SK-N-SH (cell line): ENCODE measurements at regions not wholly inside any gene's neighbourhood (a gene's known extent, or its start where the extent isn't known, plus 50 kb on each side); places are given as distances from the start of the nearest gene placed in this dataset.

Source experiments
- CTCF ChIA-PET: fragments of 300-600, 350-600 bp; formaldehyde crosslinking; extraction: SDS; loops from one replicate; lab custom pipeline; 2021; lab: Yijun Ruan, JAX
- POLR2A ChIA-PET: fragments of 350-600 bp; sonication (Branson Sonifier 250); formaldehyde crosslinking; extraction: SDS; loops from one replicate; lab custom pipeline; 2020; ENCODE audit warnings: antibody characterized with exemption, inconsistent platforms; lab: Yijun Ruan, JAX
- DNase-seq: peaks from one replicate; pipeline ENCODE4 v3.0.0; 2012
- H2AFZ ChIP-seq: fragments of 200-600 bp; sonication (generic); 2 replicates; pipeline ENCODE4 v1.8.1; 2016; ENCODE audit warnings: antibody characterized with exemption, mild to moderate bottlenecking, low read depth
- H3F3A ChIP-seq: fragments of 200-600 bp; sonication (generic); replicated peaks from 2 replicates; pipeline ENCODE3; 2016; ENCODE audit warnings: antibody characterized with exemption, mild to moderate bottlenecking; ENCODE audit not compliant: insufficient read depth
- H3K27ac ChIP-seq, 2 experiments: fragments of 200-500 bp in 1 of 2; fragments of 200-600 bp in 1 of 2; sonication (Bioruptor generic) in 1 of 2; sonication (generic), shearing (Covaris generic) in 1 of 2; 2 replicates each; pipeline versions ENCODE4 v1.5.1 to v1.6.1; 2014 to 2016; ENCODE audit warnings: low read depth in 2 of 2, inconsistent platforms in 1 of 2, low read length in 1 of 2, mild to moderate bottlenecking in 1 of 2, mixed read lengths in 1 of 2
- H3K27me3 ChIP-seq: fragments of 200-600 bp; sonication (generic), shearing (Covaris generic); 2 replicates; pipeline ENCODE4 v1.6.1; 2016; ENCODE audit warnings: mixed run types; ENCODE audit not compliant: insufficient read depth
- H3K36me3 ChIP-seq, 2 experiments: fragments of 200-500 bp in 1 of 2; fragments of 200-600 bp in 1 of 2; sonication (Bioruptor generic) in 1 of 2; sonication (generic) in 1 of 2; replicated peaks in 1 of 2; 2 replicates each; pipeline versions ENCODE3 to v1.5.1; 2014 to 2016; ENCODE audit warnings: low read length in 1 of 2, mild to moderate bottlenecking in 1 of 2; ENCODE audit not compliant: insufficient read depth in 2 of 2, control insufficient read depth in 1 of 2
- H3K4me1 ChIP-seq, 2 experiments: fragments of 200-500 bp in 1 of 2; fragments of 200-600 bp in 1 of 2; sonication (Bioruptor generic) in 1 of 2; sonication (generic), shearing (Covaris generic) in 1 of 2; 2 replicates each; pipeline versions ENCODE4 v1.5.1 to v1.6.1; 2014 to 2016; ENCODE audit warnings: low read depth in 1 of 2, low read length in 1 of 2, mixed run types in 1 of 2; ENCODE audit not compliant: insufficient read depth in 2 of 2, control insufficient read depth in 1 of 2
- H3K4me2 ChIP-seq: fragments of 200-600 bp; sonication (generic), shearing (Covaris generic); 2 replicates; pipeline ENCODE4 v1.6.1; 2017; ENCODE audit warnings: mixed run types
- H3K4me3 ChIP-seq, 2 experiments: fragments of 200-500 bp in 1 of 2; fragments of 200-600 bp in 1 of 2; sonication (Bioruptor generic) in 1 of 2; sonication (generic), shearing (Covaris generic) in 1 of 2; 2 replicates each; pipeline versions ENCODE4 v1.5.1 to v1.8.1; 2014 to 2016; ENCODE audit warnings: low read depth in 2 of 2, inconsistent platforms in 1 of 2, low read length in 1 of 2, mild to moderate bottlenecking in 1 of 2, mixed read lengths in 1 of 2, moderate library complexity in 1 of 2
- H3K79me2 ChIP-seq: fragments of 200-600 bp; sonication (generic); 2 replicates; pipeline ENCODE4 v1.8.1; 2017; ENCODE audit warnings: mild to moderate bottlenecking; ENCODE audit not compliant: insufficient read depth
- H3K9ac ChIP-seq: fragments of 200-600 bp; sonication (generic); 2 replicates; pipeline ENCODE4 v1.6.1; 2017; ENCODE audit warnings: mixed run types
- H3K9me2 ChIP-seq: fragments of 200-600 bp; sonication (generic); 2 replicates; pipeline ENCODE4 v1.6.1; 2017; ENCODE audit warnings: mixed run types
- H3K9me3 ChIP-seq: fragments of 200-600 bp; sonication (generic); 2 replicates; pipeline ENCODE4 v1.6.1; 2017; ENCODE audit warnings: mixed run types, mild to moderate bottlenecking, moderate library complexity
- H4K20me1 ChIP-seq: fragments of 200-600 bp; sonication (generic); 2 replicates; pipeline ENCODE4 v1.6.1; 2017; ENCODE audit warnings: mild to moderate bottlenecking, mixed run types; ENCODE audit not compliant: insufficient read depth
- CHD2 ChIP-seq: fragments of 150-350 bp; IDR thresholded peaks from 2 replicates; pipeline ENCODE4 v1.6.1; 2018; ENCODE audit warnings: low read length; ENCODE audit not compliant: partially characterized antibody
- ELF1 ChIP-seq: IDR thresholded peaks from 2 replicates; pipeline ENCODE4 v1.4.0; 2012
- EP300 ChIP-seq, 2 experiments: IDR thresholded peaks; 2 replicates each; pipeline versions ENCODE4 v1.4.0 to v1.6.1; 2012; ENCODE audit warnings: borderline replicate concordance in 1 of 2, low read depth in 1 of 2, low read length in 1 of 2
- EZH2phosphoT487 ChIP-seq: fragments of 200-600 bp; sonication (generic); IDR thresholded peaks from 2 replicates; pipeline ENCODE4 v1.6.1; 2017; ENCODE audit warnings: low read depth, mixed run types, mild to moderate bottlenecking, antibody characterized with exemption, moderate library complexity, borderline replicate concordance
- JUND ChIP-seq: IDR thresholded peaks from 2 replicates; pipeline ENCODE4 v1.4.0; 2012
- MEF2A ChIP-seq: IDR thresholded peaks from 2 replicates; pipeline ENCODE4 v1.4.0; 2012; ENCODE audit warnings: low read depth, borderline replicate concordance
- NFIC ChIP-seq: IDR thresholded peaks from 2 replicates; pipeline ENCODE4 v1.4.0; 2012; ENCODE audit warnings: borderline replicate concordance
- RCOR1 ChIP-seq: fragments of 150-350 bp; IDR thresholded peaks from 2 replicates; pipeline ENCODE4 v1.6.1; 2017; ENCODE audit warnings: antibody characterized with exemption, low read length
- SMC3 ChIP-seq: IDR thresholded peaks from 2 replicates; pipeline ENCODE4 v1.6.1; 2012; ENCODE audit warnings: low read depth, low read length, improper control_type of control experiment
- TAF1 ChIP-seq: IDR thresholded peaks from 2 replicates; pipeline ENCODE4 v1.6.1; 2012; ENCODE audit warnings: low read depth, mild to moderate bottlenecking, low read length, moderate library complexity, borderline replicate concordance
- TCF12 ChIP-seq: IDR thresholded peaks from 2 replicates; pipeline ENCODE4 v1.4.0; 2012
- TEAD4 ChIP-seq: IDR thresholded peaks from 2 replicates; pipeline ENCODE4 v1.4.0; 2012; ENCODE audit warnings: mild to moderate bottlenecking, borderline replicate concordance; ENCODE audit not compliant: insufficient read depth
- USF2 ChIP-seq: fragments of 150-350 bp; IDR thresholded peaks from 2 replicates; pipeline ENCODE4 v1.6.1; 2017; ENCODE audit warnings: antibody characterized with exemption, low read length, low read depth, borderline replicate concordance
- ZBTB33 ChIP-seq: IDR thresholded peaks from 2 replicates; pipeline ENCODE4 v1.4.0; 2012; ENCODE audit warnings: low read depth, borderline replicate concordance
- WGBS: methylation state at CpG from one replicate; pipeline ENCODE4 v1.1.6; 2017; ENCODE audit warnings: low lambda C conversion rate; 5-methylcytosine and 5-hydroxymethylcytosine counted together
- TF ChIP-seq, protein P1 (sequence below): IDR thresholded peaks from 2 replicates; pipeline ENCODE4 v1.4.0; 2012; ENCODE audit warnings: low read depth, borderline replicate concordance
- TF ChIP-seq, protein P2 (sequence below): fragments of 200-600 bp; sonication (generic); IDR thresholded peaks from 2 replicates; pipeline ENCODE4 v1.6.1; 2017; ENCODE audit warnings: antibody characterized with exemption, mild to moderate bottlenecking, moderate library complexity
- TF ChIP-seq, protein P3 (sequence below): IDR thresholded peaks from 2 replicates; pipeline ENCODE4 v1.4.0; 2012; ENCODE audit warnings: low read depth

- no peaks in the 10 kb centered on the region for H3K9me2 ChIP-seq
- CTCF ChIA-PET: no interaction called here
- no peak for DNase-seq
- H3F3A ChIP-seq: no peaks in the 10 kb centered on the region
- no peaks in the 10 kb centered on the region; a peak in 3 of 4 replicates for H3K4me1 ChIP-seq
- no peak overlapping the region for H3K4me3 ChIP-seq
- WGBS: 32% methylated on average over 6 of the region's 6 CpGs
- no peak for TF ChIP-seq ZBTB33
- TF ChIP-seq MEF2A: no peak
- TF ChIP-seq TCF12: no peak
- TF ChIP-seq, protein P1, sequence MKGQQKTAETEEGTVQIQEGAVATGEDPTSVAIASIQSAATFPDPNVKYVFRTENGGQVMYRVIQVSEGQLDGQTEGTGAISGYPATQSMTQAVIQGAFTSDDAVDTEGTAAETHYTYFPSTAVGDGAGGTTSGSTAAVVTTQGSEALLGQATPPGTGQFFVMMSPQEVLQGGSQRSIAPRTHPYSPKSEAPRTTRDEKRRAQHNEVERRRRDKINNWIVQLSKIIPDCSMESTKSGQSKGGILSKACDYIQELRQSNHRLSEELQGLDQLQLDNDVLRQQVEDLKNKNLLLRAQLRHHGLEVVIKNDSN: no peak
- no peak for TF ChIP-seq SMC3
- no peak for TF ChIP-seq JUND
- TF ChIP-seq, protein P2, sequence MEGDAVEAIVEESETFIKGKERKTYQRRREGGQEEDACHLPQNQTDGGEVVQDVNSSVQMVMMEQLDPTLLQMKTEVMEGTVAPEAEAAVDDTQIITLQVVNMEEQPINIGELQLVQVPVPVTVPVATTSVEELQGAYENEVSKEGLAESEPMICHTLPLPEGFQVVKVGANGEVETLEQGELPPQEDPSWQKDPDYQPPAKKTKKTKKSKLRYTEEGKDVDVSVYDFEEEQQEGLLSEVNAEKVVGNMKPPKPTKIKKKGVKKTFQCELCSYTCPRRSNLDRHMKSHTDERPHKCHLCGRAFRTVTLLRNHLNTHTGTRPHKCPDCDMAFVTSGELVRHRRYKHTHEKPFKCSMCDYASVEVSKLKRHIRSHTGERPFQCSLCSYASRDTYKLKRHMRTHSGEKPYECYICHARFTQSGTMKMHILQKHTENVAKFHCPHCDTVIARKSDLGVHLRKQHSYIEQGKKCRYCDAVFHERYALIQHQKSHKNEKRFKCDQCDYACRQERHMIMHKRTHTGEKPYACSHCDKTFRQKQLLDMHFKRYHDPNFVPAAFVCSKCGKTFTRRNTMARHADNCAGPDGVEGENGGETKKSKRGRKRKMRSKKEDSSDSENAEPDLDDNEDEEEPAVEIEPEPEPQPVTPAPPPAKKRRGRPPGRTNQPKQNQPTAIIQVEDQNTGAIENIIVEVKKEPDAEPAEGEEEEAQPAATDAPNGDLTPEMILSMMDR: no peak
- TF ChIP-seq NFIC: no peak
- TF ChIP-seq USF2: no peak
- no peak for TF ChIP-seq EP300 (IDR thresholded peaks at IDR 0.05; ENCODE audit: borderline replicate concordance in 1 of 2, low read depth in 1 of 2, low read length in 1 of 2)
- TF ChIP-seq TEAD4: no peak
- TF ChIP-seq CHD2: no peak
- TF ChIP-seq RCOR1: no peak
- no peak for TF ChIP-seq EZH2phosphoT487
- no peak for TF ChIP-seq TAF1
- TF ChIP-seq, protein P3, sequence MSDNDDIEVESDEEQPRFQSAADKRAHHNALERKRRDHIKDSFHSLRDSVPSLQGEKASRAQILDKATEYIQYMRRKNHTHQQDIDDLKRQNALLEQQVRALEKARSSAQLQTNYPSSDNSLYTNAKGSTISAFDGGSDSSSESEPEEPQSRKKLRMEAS: no peak
- TF ChIP-seq ELF1: no peak
- no peak overlapping the region for H3K27ac ChIP-seq
- H3K27me3 ChIP-seq: no peaks in the 10 kb centered on the region
- no peaks in the 10 kb centered on the region for H3K79me2 ChIP-seq
- no peaks in the 10 kb centered on the region for H4K20me1 ChIP-seq
- no peaks in the 10 kb centered on the region for H3K9me3 ChIP-seq
- H3K36me3 ChIP-seq: no peaks in the 10 kb centered on the region
- H3K9ac ChIP-seq: no peak overlapping the region
- no peak overlapping the region for H3K4me2 ChIP-seq
- POLR2A ChIA-PET: no interaction called here
- no peak overlapping the region for H2AFZ ChIP-seq
These were observed 468.8 kb downstream of the EPM2A start for GRCh38 chr6:145266432-145267075.
